Left ventricle myocardium inferior (tissue), 1 donor: ENCODE measurements at regions not wholly inside any gene's neighbourhood (a gene's known extent, or its start where the extent isn't known, plus 50 kb on each side); places are given as distances from the start of the nearest gene placed in this dataset.

Source experiments
- DNase-seq: peaks from one replicate; pipeline ENCODE4 v3.0.0-alpha.2; 2020
- H3K27ac ChIP-seq: fragments of 200-600 bp; replicated peaks from 2 replicates; pipeline ENCODE4 v1.8.0; 2021
- H3K27me3 ChIP-seq: fragments of 200-600 bp; 2 replicates; pipeline ENCODE4 v1.8.0; 2021; ENCODE audit warnings: low read depth
- H3K36me3 ChIP-seq: fragments of 200-600 bp; 2 replicates; pipeline ENCODE4 v1.8.0; 2021
- H3K4me1 ChIP-seq: fragments of 200-600 bp; 2 replicates; pipeline ENCODE4 v1.8.0; 2021
- H3K4me3 ChIP-seq: fragments of 200-600 bp; 2 replicates; pipeline ENCODE4 v1.8.0; 2021; ENCODE audit warnings: mild to moderate bottlenecking, moderate library complexity
- H3K9me3 ChIP-seq: fragments of 200-600 bp; replicated peaks from 2 replicates; pipeline ENCODE4 v1.8.0; 2021
- CTCF ChIP-seq: fragments of 200-600 bp; IDR thresholded peaks from 2 replicates; pipeline ENCODE4 v1.8.0; 2021; ENCODE audit warnings: antibody characterized with exemption, mild to moderate bottlenecking, borderline replicate concordance
- intact Hi-C: fragments of 100-400 bp; cut with micrococcal nuclease; formaldehyde crosslinking; loops from one replicate; pipeline ENCODE4 v1.11.0; 2022
- donor health status: DM: no; HTN: yes; CAD: no; lungs with severe emphysema.

DNA sequence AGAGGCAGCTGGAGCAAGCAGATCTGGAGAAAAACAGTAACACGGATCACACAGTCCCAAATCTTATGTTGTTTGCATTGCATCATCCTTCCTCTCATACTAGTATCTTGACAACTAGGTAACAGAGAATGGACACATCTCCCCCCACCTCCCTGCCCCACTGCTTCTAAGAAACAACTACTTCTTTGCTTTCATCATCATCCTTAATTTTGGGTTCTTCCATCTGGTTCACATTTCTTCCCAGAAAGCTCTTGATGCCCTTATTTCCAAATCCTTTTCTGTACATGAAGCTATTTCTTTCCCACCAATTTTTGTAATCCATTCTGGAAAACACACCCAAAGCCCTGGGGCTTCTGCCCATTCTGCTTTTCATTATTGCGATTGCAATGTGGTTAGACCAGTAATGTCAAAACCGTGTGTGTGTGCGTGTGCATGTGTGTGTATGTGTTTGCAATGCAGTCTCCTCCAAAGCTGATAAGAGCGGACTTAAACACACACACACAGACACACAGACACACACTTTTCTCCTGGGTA lies 254.7 kb upstream of the SLC30A5 start:
- Histone ChIP-seq H3K27me3 (no peaks in the 10 kb centered on the region), H3K27ac (no peak overlapping the region), H3K4me3 (no peak overlapping the region), H3K4me1 (no peaks in the 10 kb centered on the region), H3K9me3 (no peaks in the 10 kb centered on the region), H3K36me3 (no peaks in the 10 kb centered on the region)
- intact Hi-C loops = no loop called here
- no peak for DNase-seq
- no peak for TF ChIP-seq CTCF

- peaks cover 8% of the 10 kb centered on the region for H3K4me1 ChIP-seq
- no peaks in the 10 kb centered on the region for H3K9me3 ChIP-seq
- DNase-seq = no peak
- intact Hi-C loops = no loop called here
- no peak overlapping the region for H3K4me3 ChIP-seq
- TF ChIP-seq CTCF = no peak
- no peak overlapping the region for H3K27ac ChIP-seq
- H3K36me3 ChIP-seq = no peaks in the 10 kb centered on the region
- H3K27me3 ChIP-seq = no peaks in the 10 kb centered on the region
Observed at GRCh38 chr5:68843624-68844364, 250.0 kb upstream of the SLC30A5 start.

GRCh38 chr5:68845131-68845530 lies 248.7 kb upstream of the SLC30A5 start:
- no peaks in the 10 kb centered on the region for H3K9me3 ChIP-seq
- H3K36me3 ChIP-seq = no peaks in the 10 kb centered on the region
- no peak overlapping the region for H3K4me3 ChIP-seq
- intact Hi-C loops = no loop called here
- H3K4me1 ChIP-seq = peaks cover 9% of the 10 kb centered on the region
- no peaks in the 10 kb centered on the region for H3K27me3 ChIP-seq
- DNase-seq = no peak
- no peak overlapping the region for H3K27ac ChIP-seq
- TF ChIP-seq CTCF = no peak

- no peaks in the 10 kb centered on the region for H3K27me3 ChIP-seq
- DNase-seq = no peak
- no peak overlapping the region for H3K27ac ChIP-seq
- peaks cover 2% of the 10 kb centered on the region for H3K9me3 ChIP-seq
- H3K4me1 ChIP-seq = peaks cover 9% of the 10 kb centered on the region
- no peak overlapping the region for H3K4me3 ChIP-seq
- H3K36me3 ChIP-seq = no peaks in the 10 kb centered on the region
- no peak for TF ChIP-seq CTCF
- intact Hi-C loops = no loop called here
Observed at GRCh38 chr5:68846828-68847227, 247.0 kb upstream of the SLC30A5 start.

DNA sequence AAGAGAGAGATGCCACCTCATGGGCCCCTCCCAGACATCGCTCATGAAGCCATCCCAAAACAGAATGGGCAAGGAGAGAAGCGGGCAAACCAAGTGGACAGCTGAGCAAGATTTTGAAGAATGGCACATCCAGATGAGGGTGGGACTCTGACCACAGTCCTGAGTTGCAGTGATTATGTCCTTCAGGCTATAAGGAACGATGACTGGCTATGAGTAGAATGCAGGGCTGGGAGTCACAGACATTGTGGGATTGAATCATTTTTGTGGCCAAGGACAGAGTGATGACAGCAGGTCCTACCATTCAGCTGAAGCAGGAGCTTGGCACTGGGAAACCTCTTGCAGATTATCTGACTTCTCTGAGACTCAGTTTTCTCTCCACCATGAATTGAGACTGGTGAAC lies 245.7 kb upstream of the SLC30A5 start:
- Histone ChIP-seq H3K9me3 (peaks cover 6% of the 10 kb centered on the region), H3K4me1 (peaks cover 9% of the 10 kb centered on the region), H3K4me3 (no peak overlapping the region), H3K36me3 (no peaks in the 10 kb centered on the region), H3K27me3 (no peaks in the 10 kb centered on the region), H3K27ac (no peak overlapping the region)
- intact Hi-C loops = no loop called here
- no peak for TF ChIP-seq CTCF
- DNase-seq = no peak
